COLO668 (cell line): ENCODE measurements at regions not wholly inside any gene's neighbourhood (a gene's known extent, or its start where the extent isn't known, plus 50 kb on each side); places are given as distances from the start of the nearest gene placed in this dataset.

Source experiments
- DNase-seq: peaks from one replicate; lab custom pipeline; 2025; ENCODE audit not compliant: unreplicated experiment; lab: John Stamatoyannopoulos, UW

DNA sequence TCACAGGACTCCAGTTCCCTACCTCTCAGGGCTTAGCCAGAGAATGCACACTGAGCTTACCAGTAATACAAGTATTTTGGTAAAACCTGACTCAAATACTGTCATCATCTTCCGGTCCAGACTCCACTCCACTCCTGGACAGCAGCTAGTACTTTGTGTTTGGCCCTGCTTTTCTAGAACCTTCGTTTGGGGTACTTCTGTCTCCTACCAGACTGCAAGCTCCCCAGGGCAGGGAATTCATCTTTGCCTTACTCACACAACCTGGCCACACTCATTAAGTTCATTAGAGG lies 108.9 kb upstream of the CDC42EP3 start:
- DNase-seq: no peak

DNA sequence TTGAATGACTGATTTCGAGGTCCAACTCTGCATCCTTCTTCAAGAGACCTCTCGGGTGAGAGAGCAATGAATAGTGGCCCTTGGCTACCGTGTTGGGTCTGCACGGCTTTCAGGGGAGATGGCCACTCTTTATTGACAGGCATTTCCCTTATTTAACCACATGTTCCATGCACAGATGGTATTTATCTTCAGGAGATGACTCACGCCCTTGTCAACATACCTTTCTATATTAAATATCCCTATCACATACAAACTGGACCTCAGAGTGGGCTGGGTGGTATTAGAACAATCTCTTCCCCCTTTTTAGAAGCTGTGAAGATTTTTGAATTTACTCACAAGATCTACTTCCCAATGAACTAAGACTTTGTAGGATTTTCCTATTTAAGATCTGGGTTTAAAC lies 109.6 kb upstream of the CDC42EP3 start:
- peak; percentile 53 for DNase-seq

GRCh38 chr2:37782155-37782673 lies 110.8 kb upstream of the CDC42EP3 start:
- no peak for DNase-seq

DNA sequence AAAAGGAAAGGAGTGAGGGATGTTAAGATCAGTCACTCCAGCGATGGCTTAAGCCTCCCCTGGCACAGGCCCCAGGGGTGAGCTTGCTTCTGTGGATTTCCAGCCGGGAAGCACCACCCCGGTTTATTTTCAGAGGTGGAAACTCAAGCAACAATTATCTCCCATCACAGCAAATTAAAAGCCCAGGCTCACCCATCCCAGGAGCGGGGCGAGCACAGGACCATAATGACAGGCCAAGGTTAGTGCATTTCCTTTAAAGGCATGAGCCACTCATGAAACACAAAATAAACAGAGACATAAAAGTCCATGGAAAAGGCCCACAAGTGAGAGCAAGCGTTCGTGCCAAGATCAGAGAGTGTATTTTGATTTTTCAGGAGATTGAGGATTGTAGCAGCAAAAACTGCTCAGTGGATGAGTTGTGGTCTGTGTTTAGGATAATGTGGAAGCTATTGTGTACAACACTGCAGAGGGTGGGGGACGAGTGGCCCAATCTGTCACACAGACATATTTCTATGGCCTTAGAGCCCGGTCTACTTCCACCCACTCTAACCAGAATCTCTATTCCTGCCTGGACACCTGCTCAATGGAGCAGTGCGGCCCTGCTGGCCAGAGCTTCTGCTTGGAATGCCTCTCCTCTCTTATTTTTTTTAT lies 111.4 kb upstream of the CDC42EP3 start:
- no peak for DNase-seq

- no peak for DNase-seq
Observed at GRCh38 chr2:37783545-37783944, 112.1 kb upstream of the CDC42EP3 start.

DNA sequence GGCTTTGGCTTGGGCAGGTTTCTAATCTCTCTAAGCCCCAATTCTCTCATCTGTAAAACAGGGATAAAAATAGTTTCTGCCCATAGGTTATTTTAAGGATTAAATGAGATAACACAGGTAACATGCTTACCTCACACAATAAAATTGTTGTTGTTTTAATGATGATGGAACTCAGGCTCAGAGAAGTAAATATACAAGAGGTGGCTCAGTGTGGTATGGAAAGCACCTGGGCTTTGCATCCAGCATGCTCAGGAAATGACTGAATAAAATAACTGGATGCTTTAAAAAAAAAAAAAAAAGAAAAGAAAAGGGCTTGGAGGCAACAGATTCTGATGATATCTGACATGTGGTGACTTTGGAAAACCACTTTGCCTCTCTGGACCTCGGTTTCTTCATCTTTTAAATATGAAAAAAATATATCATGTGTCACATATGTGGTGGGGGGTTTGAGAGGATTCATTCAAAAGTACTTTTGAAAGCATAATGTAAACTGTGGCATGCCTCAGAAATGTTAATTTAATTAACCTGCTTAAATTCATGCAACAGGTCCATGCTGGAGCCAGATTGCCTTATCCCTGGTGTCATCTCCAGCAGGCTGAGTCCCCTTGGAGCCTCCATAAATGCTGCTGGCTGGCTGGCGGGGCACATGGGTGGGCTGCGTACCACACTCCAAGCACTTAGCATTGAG lies 112.8 kb upstream of the CDC42EP3 start:
- no peak for DNase-seq

DNA sequence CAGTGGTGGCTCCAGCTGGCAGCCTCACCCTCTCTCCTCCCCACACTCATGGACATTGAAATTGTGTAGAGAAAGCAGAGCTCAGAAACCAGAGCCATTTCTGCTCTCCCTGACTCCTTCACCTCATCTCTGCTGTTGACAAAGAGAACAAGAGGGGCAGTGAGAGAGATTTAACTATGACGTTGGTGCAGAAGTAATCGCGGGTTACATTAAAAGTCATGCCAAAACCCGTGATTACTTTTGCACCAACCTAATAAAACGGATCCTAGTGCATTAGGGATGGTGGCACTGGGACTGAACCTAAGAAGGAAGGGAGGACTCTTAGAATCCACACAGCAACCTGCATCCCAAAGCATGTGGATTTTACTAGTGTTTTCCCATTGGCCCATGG lies 113.3 kb upstream of the CDC42EP3 start:
- DNase-seq: no peak

DNA sequence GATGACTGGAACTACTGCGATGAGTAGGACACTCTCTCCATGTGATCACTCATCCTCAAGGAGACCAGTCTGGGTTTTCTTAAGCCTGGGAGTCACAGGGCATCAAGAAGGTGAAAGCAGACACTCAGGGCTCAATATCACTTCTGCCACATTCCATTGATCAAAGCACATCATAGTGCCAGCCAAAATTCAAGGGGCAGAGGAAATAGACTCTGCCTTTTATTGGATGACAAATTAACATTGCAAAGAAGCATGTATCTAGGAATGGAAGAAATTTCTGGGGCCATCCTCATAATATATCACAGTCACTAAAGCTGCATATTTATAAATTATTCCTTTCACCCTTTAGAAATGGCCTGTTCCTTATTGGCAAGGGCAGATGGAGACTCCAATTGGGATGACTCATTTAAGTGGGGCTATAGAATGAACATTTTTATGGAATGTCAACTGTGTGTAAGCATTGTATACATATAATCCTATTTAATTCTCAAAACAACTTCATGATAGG lies 114.8 kb upstream of the CDC42EP3 start:
- no peak for DNase-seq

GRCh38 chr2:37786854-37787253 lies 115.4 kb upstream of the CDC42EP3 start:
- peak; percentile 86 for DNase-seq

- no peak for DNase-seq
Observed at GRCh38 chr2:37788602-37789209, 117.3 kb upstream of the CDC42EP3 start.

DNA sequence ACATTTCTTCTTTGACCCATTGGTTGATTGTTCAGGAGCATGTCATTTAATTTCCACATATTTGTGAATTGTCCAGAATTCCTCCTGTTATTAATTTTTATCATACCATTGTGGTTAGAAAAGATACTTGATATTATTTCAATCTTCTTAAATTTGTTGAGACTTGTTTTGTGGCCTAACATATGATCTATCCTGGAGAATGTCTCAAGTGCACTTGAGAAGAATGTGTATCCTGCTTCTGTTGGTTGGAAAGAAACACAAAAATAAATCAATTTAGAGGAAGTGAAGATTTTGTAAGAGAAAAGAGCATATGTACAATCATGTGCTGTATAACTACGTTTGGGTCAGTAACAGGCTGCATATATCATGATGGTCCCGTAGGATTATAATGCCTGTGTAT lies 118.6 kb upstream of the CDC42EP3 start:
- no peak for DNase-seq

GRCh38 chr2:37790462-37790861 lies 119.0 kb upstream of the CDC42EP3 start:
- no peak for DNase-seq

DNA sequence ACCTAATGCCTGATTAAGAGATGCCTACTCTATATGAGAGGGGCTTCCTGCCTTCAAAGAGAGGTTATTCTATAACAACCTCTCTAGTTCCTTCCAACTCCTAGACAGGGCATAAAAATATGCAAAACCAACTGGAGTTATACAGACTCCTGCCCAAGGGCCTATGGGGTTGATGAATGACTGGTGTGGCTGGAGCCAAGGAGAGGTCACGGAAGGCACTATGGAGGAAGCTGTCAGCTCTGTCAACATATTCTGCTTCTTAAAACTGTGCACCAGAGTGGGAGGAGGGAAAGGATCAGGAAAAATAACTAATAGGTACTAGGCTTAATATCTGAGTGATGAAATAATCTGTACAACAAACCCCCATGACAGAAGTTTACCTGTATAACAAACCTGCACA lies 120.9 kb upstream of the CDC42EP3 start:
- no peak for DNase-seq

DNA sequence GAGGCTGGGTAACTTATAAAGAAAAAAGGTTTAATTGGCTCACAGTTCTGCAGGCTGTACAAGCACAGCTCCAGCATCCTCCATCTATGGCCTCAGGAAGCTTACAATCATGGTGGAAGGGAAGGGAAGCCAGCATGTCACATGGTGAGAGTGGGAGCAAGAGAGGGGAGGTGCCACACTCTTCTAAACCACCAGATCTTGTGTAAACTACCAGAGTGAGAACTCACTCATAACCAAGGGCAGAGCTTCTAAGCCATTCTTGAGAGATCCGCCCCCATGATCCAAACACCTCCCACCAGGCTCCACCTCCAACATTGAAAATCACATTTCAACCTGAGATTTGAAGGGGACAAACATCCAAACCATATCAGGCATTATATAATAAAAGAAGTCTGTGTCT lies 121.6 kb upstream of the CDC42EP3 start:
- DNase-seq: no peak

DNA sequence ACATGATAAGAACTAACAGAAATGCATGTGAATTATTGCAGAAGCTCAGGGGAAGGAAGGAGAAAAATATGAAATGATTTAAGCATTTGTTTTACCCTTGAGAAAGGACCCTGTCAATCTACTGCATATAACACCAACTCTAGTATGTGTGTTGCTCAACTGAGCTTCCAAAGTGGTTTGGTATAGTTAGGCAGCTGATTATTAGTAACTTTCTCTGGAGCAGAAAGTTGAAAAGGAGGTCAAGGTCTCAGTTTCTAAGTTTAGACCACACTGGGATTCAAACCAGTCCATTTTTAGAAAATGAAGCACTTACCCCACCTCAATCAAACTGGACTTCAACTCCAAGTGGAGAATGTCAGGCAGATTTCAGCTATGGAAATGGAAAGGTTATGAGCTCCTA lies 123.3 kb upstream of the CDC42EP3 start:
- DNase-seq: no peak

- DNase-seq: no peak
Observed at GRCh38 chr2:37795456-37795855, 124.0 kb upstream of the CDC42EP3 start.

DNA sequence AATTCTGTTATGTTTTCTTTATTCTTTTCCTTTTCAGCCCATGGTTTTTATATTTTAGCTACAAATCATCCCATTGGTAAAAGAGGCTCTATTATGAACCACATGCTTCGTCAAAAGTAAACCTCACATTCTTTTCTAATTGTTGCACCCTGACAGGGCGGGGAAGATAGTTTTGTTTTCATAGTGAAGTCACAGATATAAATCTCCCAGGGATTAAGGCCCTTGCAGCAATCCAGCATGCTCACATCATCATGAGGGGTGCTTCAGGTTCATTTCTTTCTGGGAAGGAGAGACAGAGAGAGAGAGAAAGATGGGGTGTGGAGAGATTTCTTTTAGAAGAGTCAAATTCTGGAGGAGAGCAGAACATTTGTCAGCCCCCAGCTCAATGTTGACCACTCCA lies 124.5 kb upstream of the CDC42EP3 start:
- no peak for DNase-seq

DNA sequence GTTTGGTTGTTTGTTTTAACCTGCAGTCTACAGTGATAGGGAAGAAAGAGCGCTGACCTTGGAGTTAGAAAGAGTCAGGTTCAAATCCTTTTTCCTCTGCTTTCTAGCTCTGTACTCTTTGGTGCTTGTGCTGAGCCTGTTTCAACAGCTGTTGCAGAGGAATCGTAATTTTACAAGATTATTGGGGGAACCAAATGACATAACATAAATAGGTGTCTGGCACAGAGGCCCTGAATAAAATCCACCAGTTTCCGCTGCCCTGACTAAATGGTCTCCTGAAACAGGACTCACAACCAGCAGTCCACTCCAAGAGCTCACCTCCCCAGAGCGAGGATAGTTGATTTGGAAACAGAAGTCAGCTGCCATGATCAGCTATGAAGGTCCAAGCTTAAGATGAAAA lies 125.0 kb upstream of the CDC42EP3 start:
- DNase-seq: no peak

GRCh38 chr2:37797081-37797480 lies 125.6 kb upstream of the CDC42EP3 start:
- no peak for DNase-seq

DNA sequence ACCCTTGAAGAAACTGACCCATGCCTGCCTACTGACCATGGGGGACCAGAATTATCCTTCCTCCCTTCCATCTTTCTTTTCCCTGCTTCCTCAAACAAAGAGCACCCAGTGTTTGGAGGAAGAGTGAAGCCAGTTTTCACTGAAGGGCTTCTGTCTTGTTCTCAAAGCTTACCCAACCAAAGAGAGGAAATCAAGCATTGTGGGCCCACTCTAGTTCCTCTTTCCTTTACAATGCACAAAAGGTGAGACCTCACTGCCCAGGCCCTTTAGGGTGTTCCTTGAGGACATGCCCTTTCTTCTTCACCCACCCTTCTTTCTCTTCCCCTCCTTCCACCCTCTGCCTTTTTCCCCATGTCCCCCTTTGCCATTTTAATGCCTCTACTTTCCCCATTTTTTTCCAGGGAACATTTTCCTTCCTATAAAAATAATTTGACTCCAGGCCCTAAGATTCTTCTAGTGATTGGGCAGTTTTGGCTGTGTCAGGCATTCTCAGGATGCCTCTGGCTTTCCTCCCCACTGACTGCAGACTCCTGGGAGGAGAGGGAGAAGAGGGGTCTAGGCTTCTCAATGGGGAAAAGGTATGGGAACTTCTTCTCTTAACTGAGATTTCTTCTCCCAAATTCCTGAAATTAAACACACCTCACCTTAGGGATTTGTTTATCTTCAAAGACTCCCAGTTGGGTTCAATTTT lies 126.6 kb upstream of the RMDN2 start:
- DNase-seq: no peak

DNA sequence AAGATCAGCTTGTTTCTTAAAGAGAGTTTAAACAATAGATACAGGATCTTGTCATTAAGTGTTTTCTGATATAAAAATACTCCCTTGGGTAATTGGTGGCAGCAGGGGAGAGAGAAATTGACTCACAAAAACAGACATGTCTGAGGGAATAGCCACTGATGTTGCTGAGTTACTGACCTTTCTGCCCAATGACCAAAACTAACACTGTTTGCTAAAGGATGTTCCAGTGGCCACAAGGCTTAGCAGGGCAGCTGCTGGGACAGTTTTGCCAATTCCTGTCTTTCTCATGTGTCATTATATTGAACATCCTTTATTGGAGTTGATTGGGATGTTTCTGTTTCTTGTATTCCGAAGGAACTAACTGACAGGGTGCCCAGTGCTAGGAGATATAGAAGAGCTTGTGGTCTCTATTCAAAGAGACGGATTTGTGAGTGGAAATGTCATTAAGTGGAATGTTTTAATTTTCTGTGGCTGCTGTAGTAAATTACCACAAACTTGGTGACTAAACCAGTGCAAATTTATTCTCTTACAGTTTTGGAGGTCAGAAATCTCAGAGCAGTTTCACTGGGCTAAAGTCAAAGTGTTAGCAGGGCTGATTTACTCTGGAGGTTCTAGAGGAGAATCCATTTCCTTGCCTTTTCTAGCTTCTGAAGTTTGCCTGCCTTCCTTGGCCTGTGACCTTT lies 124.8 kb upstream of the RMDN2 start:
- no peak for DNase-seq
